Loucy (cell line): ENCODE measurements at regions not wholly inside any gene's neighbourhood (a gene's known extent, or its start where the extent isn't known, plus 50 kb on each side); places are given as distances from the start of the nearest gene placed in this dataset.
"Not testable (repeated sequence)": the region's sequence is repeated elsewhere in the genome, so short reads cannot be mapped to it uniquely, and the experiment has no call there.

Experiments used
- H2AFZ ChIP-seq: fragments of 200-600 bp; sonication (generic); 2 replicates; pipeline ENCODE4 v1.6.0; 2016; ENCODE audit warnings: antibody characterized with exemption, mild to moderate bottlenecking, low read length, moderate library complexity
- H3F3A ChIP-seq: fragments of 200-600 bp; 2 replicates; pipeline ENCODE4 v1.6.0; 2016; ENCODE audit warnings: antibody characterized with exemption, low read depth, mild to moderate bottlenecking
- H3K27me3 ChIP-seq: fragments of 200-600 bp; sonication (generic); 2 replicates; pipeline ENCODE4 v1.6.1; 2014; ENCODE audit warnings: low read length, mild to moderate bottlenecking; ENCODE audit not compliant: insufficient read depth, poor library complexity, severe bottlenecking
- H3K36me3 ChIP-seq: fragments of 200-600 bp; sonication (generic); 2 replicates; pipeline ENCODE4 v1.6.1; 2016; ENCODE audit warnings: low read length; ENCODE audit not compliant: insufficient read depth
- H3K4me1 ChIP-seq: fragments of 200-600 bp; sonication (generic); 2 replicates; pipeline ENCODE4 v1.5.1; 2014; ENCODE audit warnings: low read length, mild to moderate bottlenecking; ENCODE audit not compliant: insufficient read depth, poor library complexity, severe bottlenecking
- H3K4me2 ChIP-seq: fragments of 200-600 bp; sonication (generic); 2 replicates; pipeline ENCODE4 v1.6.0; 2014; ENCODE audit warnings: antibody characterized with exemption, low read length, low read depth, mild to moderate bottlenecking; ENCODE audit not compliant: poor library complexity, severe bottlenecking
- H3K4me3 ChIP-seq: fragments of 200-600 bp; sonication (generic); 2 replicates; pipeline ENCODE4 v1.5.1; 2014; ENCODE audit warnings: low read length, mild to moderate bottlenecking, mixed read lengths; ENCODE audit not compliant: poor library complexity, severe bottlenecking
- H3K79me2 ChIP-seq: fragments of 200-600 bp; sonication (generic); 2 replicates; pipeline ENCODE4 v1.6.1; 2014; ENCODE audit warnings: low read length; ENCODE audit not compliant: insufficient read depth
- H3K9ac ChIP-seq: fragments of 200-600 bp; sonication (generic); 2 replicates; pipeline ENCODE4 v1.6.0; 2014; ENCODE audit warnings: mild to moderate bottlenecking, low read depth, low read length, moderate library complexity; ENCODE audit not compliant: poor library complexity, severe bottlenecking
- H3K9me2 ChIP-seq: fragments of 200-600 bp; sonication (generic); replicated peaks from 2 replicates; pipeline ENCODE4 v1.6.1; 2016; ENCODE audit warnings: low read depth, low read length, mixed read lengths
- H3K9me3 ChIP-seq: fragments of 200-600 bp; sonication (generic); 2 replicates; pipeline ENCODE4 v1.6.1; 2014; ENCODE audit warnings: mild to moderate bottlenecking, antibody characterized with exemption, low read length, low read depth; ENCODE audit not compliant: insufficient read depth
- H4K20me1 ChIP-seq: fragments of 200-600 bp; sonication (generic); 2 replicates; pipeline ENCODE4 v1.6.0; 2014; ENCODE audit warnings: antibody characterized with exemption, low read length, mild to moderate bottlenecking; ENCODE audit not compliant: insufficient read depth, poor library complexity, severe bottlenecking
- CTCF ChIP-seq: fragments of 200-600 bp; sonication (generic); conservative IDR thresholded peaks from 2 replicates; pipeline ENCODE4 v1.5.1; 2014; ENCODE audit warnings: mild to moderate bottlenecking, antibody characterized with exemption, low read length
- EZH2phosphoT487 ChIP-seq: fragments of 200-600 bp; IDR thresholded peaks from 2 replicates; pipeline ENCODE4 v1.6.1; 2018; ENCODE audit warnings: antibody characterized with exemption, mild to moderate bottlenecking, moderate library complexity, borderline replicate concordance

GRCh38 chr7:53238021-53238605 is 202.7 kb downstream of the POM121L12 start:
- Histone ChIP-seq H3K4me3 (no peak overlapping the region), H3K4me1 (no peaks in the 10 kb centered on the region), H3K9ac (no peak overlapping the region), H3K4me2 (no peak overlapping the region), H3K36me3 (no peaks in the 10 kb centered on the region), H3K9me3 (no peaks in the 10 kb centered on the region), H3K9me2 (no peaks in the 10 kb centered on the region), H3K27me3 (no peaks in the 10 kb centered on the region), H4K20me1 (no peaks in the 10 kb centered on the region), H3F3A (no peaks in the 10 kb centered on the region), H2AFZ (no peak overlapping the region), H3K79me2 (no peaks in the 10 kb centered on the region)
- TF ChIP-seq CTCF (no peak), EZH2phosphoT487 (no peak)

GRCh38 chr7:53239151-53239550 is 203.7 kb downstream of the POM121L12 start:
- H3K4me1 ChIP-seq, H3K4me3 ChIP-seq, H3K27me3 ChIP-seq, H2AFZ ChIP-seq, H3K9me3 ChIP-seq, H4K20me1 ChIP-seq, H3K4me2 ChIP-seq, H3K36me3 ChIP-seq, H3K9ac ChIP-seq, H3F3A ChIP-seq, H3K79me2 ChIP-seq, H3K9me2 ChIP-seq: not testable (repeated sequence)

- Histone ChIP-seq H3K4me2 (no peak overlapping the region), H3K9ac (no peak overlapping the region), H3K9me3 (no peaks in the 10 kb centered on the region), H3K9me2 (no peaks in the 10 kb centered on the region), H3K4me3 (no peak overlapping the region), H2AFZ (no peak overlapping the region), H4K20me1 (no peaks in the 10 kb centered on the region), H3K79me2 (no peaks in the 10 kb centered on the region), H3K36me3 (no peaks in the 10 kb centered on the region), H3K4me1 (no peaks in the 10 kb centered on the region), H3F3A (no peaks in the 10 kb centered on the region), H3K27me3 (no peaks in the 10 kb centered on the region)
- TF ChIP-seq EZH2phosphoT487 (no peak), CTCF (no peak)
Observed at GRCh38 chr7:53245721-53246120, 210.3 kb downstream of the POM121L12 start.

- Histone ChIP-seq H3K9ac (no peak overlapping the region), H4K20me1 (no peaks in the 10 kb centered on the region), H3K9me2 (no peaks in the 10 kb centered on the region), H3K4me1 (no peaks in the 10 kb centered on the region), H3K4me2 (no peak overlapping the region), H3K79me2 (no peaks in the 10 kb centered on the region), H3F3A (no peaks in the 10 kb centered on the region), H3K9me3 (no peaks in the 10 kb centered on the region), H3K36me3 (no peaks in the 10 kb centered on the region), H2AFZ (no peak overlapping the region), H3K4me3 (no peak overlapping the region), H3K27me3 (no peaks in the 10 kb centered on the region)
- TF ChIP-seq EZH2phosphoT487: no peak
- no peak for TF ChIP-seq CTCF
Observed at GRCh38 chr7:53246957-53247356, 211.5 kb downstream of the POM121L12 start.
